B cell (primary cell): ENCODE measurements at regions not wholly inside any gene's neighbourhood (a gene's known extent, or its start where the extent isn't known, plus 50 kb on each side); places are given as distances from the start of the nearest gene placed in this dataset.

Source experiments
- ATAC-seq: fragments of 200-7000 bp; cut with Tn5 transposase; one replicate; pipeline ENCODE4 v1.10.0; 2021; ENCODE audit warnings: low read depth, mild to moderate bottlenecking, moderate number of reproducible peaks, moderate library complexity
- CTCF ChIA-PET: fragments of 350-600 bp; sonication (Branson Sonifier 250); formaldehyde crosslinking; loops from one replicate; lab custom pipeline; 2021; ENCODE audit warnings: antibody characterized with exemption, inconsistent platforms; lab: Charles Lee
- POLR2A ChIA-PET: fragments of 350-600 bp; sonication (Branson Sonifier 250); formaldehyde crosslinking; loops from one replicate; lab custom pipeline; 2021; ENCODE audit warnings: antibody characterized with exemption; lab: Charles Lee
- DNase-seq: peaks from one replicate; pipeline ENCODE4 v3.0.0; 2013
- H2AFZ ChIP-seq: 2 replicates; pipeline ENCODE4 v1.6.1; 2012; ENCODE audit warnings: mild to moderate bottlenecking, low read depth, low read length; ENCODE audit not compliant: insufficient read depth, poor library complexity, severe bottlenecking
- H3K27ac ChIP-seq, 2 donors: 1 replicate in 1 of 2; 2 replicates in 1 of 2; pipeline ENCODE4 v1.5.1; 2012 to 2013; ENCODE audit warnings: low read length in 2 of 2, mild to moderate bottlenecking in 2 of 2, moderate library complexity in 1 of 2
- H3K27me3 ChIP-seq, 4 experiments: fragments of 200-600 bp in 1 of 4; sonication (generic) in 1 of 4; replicated peaks in 1 of 4; 1 replicate in 2 of 4; 2 replicates in 2 of 4; pipeline versions ENCODE4 v1.6.1 to v1.7.0; 2013 to 2016; ENCODE audit warnings: low read length in 3 of 4, mild to moderate bottlenecking in 2 of 4, mixed read lengths in 1 of 4, moderate library complexity in 1 of 4; ENCODE audit not compliant: insufficient read depth in 4 of 4, control insufficient read depth in 3 of 4; ENCODE audit errors: control extremely low read depth in 1 of 4
- H3K36me3 ChIP-seq, 2 experiments: replicated peaks in 1 of 2; 1 replicate in 1 of 2; 2 replicates in 1 of 2; pipeline versions ENCODE4 v1.6.1 to v1.7.1; 2013; ENCODE audit warnings: low read length in 1 of 2; ENCODE audit not compliant: insufficient read depth in 2 of 2, control insufficient read depth in 1 of 2; ENCODE audit errors: control extremely low read depth in 1 of 2, extremely low read depth in 1 of 2
- H3K4me1 ChIP-seq, 2 donors: fragments of 200-600 bp in 1 of 2; sonication (generic) in 1 of 2; 1 replicate in 1 of 2; 2 replicates in 1 of 2; pipeline versions ENCODE4 v1.5.1 to v1.6.1; 2013 to 2017; ENCODE audit warnings: low read length in 2 of 2; ENCODE audit not compliant: control insufficient read depth in 2 of 2, insufficient read depth in 2 of 2
- H3K4me2 ChIP-seq: replicated peaks from 2 replicates; pipeline ENCODE3; 2012; ENCODE audit warnings: mild to moderate bottlenecking, low read depth, low read length; ENCODE audit not compliant: poor library complexity, severe bottlenecking
- H3K4me3 ChIP-seq, 5 experiments: fragments of 200-600 bp in 1 of 5; sonication (generic) in 1 of 5; 1 replicate in 3 of 5; 2 replicates in 2 of 5; pipeline versions ENCODE4 v1.5.1 to v1.7.0; 2011 to 2016; ENCODE audit warnings: low read length in 4 of 5, mild to moderate bottlenecking in 4 of 5, low read depth in 2 of 5, control low read depth in 1 of 5, moderate library complexity in 1 of 5; ENCODE audit not compliant: insufficient read depth in 1 of 5; ENCODE audit errors: control extremely low read depth in 1 of 5, extremely low read depth in 1 of 5
- H3K79me2 ChIP-seq: fragments of 200-600 bp; sonication (generic); one replicate; pipeline ENCODE4 v1.6.0; 2016; ENCODE audit warnings: low read length; ENCODE audit not compliant: control insufficient read depth, insufficient read depth
- H3K9ac ChIP-seq: fragments of 200-600 bp; sonication (generic); 2 replicates; pipeline ENCODE4 v1.6.1; 2017; ENCODE audit warnings: mild to moderate bottlenecking, low read length, moderate library complexity
- H3K9me3 ChIP-seq, 3 donors: one replicate each; pipeline versions ENCODE4 v1.6.1 to v1.7.1; 2013; ENCODE audit warnings: low read length in 2 of 3; ENCODE audit not compliant: control insufficient read depth in 2 of 3, insufficient read depth in 1 of 3; ENCODE audit errors: control extremely low read depth in 1 of 3
- H4K20me1 ChIP-seq: 2 replicates; pipeline ENCODE4 v1.6.0; 2012; ENCODE audit warnings: mild to moderate bottlenecking, low read length; ENCODE audit not compliant: insufficient read depth, control insufficient read depth, poor library complexity, severe bottlenecking
- H3K27ac Mint-ChIP-seq: one replicate; pipeline ENCODE4 v1.8.0; 2021; ENCODE audit warnings: mixed read lengths
- H3K27me3 Mint-ChIP-seq: one replicate; pipeline ENCODE4 v1.8.0; 2021; ENCODE audit warnings: mixed read lengths
- H3K4me1 Mint-ChIP-seq: one replicate; pipeline ENCODE4 v1.8.0; 2021; ENCODE audit warnings: mixed read lengths
- H3K4me3 Mint-ChIP-seq: one replicate; pipeline ENCODE4 v1.8.0; 2021; ENCODE audit warnings: mixed read lengths
- H3K9me3 Mint-ChIP-seq: one replicate; pipeline ENCODE4 v1.8.0; 2022; ENCODE audit warnings: mixed read lengths; ENCODE audit not compliant: insufficient read depth
- CTCF ChIP-seq: fragments of 200-600 bp; IDR thresholded peaks from one replicate; pipeline ENCODE4 v1.8.0; 2022; ENCODE audit warnings: antibody characterized with exemption, mild to moderate bottlenecking
- EZH2 ChIP-seq: IDR thresholded peaks from 2 replicates; pipeline ENCODE4 v1.6.1; 2012; ENCODE audit warnings: borderline replicate concordance, low read depth, mild to moderate bottlenecking, moderate library complexity, low read length; ENCODE audit not compliant: insufficient read depth, poor library complexity, severe bottlenecking
- WGBS: methylation state at CpG from one replicate; pipeline ENCODE4 v1.1.5; 2013; ENCODE audit warnings: missing lambda C conversion rate; ENCODE audit not compliant: insufficient coverage; 5-methylcytosine and 5-hydroxymethylcytosine counted together
- intact Hi-C: fragments of 100-400 bp; cut with micrococcal nuclease; formaldehyde crosslinking; loops from one replicate; pipeline ENCODE4 v1.10.0; 2022

- H4K20me1 ChIP-seq = no peaks in the 10 kb centered on the region
- H3K9ac ChIP-seq = no peak overlapping the region
- H2AFZ ChIP-seq = no peak overlapping the region
- peaks cover 0 to 6% (median 0%) of the 10 kb centered on the region in 3 donors for H3K9me3 ChIP-seq
- WGBS = 49% methylated on average over 4 of the region's 4 CpGs
- intact Hi-C loops = no loop called here
- no peak overlapping the region for H3K4me2 ChIP-seq
- DNase-seq (peak; percentile 2), ATAC-seq (no peak)
- H3K4me3 ChIP-seq = no peak overlapping the region
- no peaks in the 10 kb centered on the region for H3K27me3 ChIP-seq
- H3K27ac Mint-ChIP-seq = no peak overlapping the region
- POLR2A ChIA-PET = no interaction called here
- H3K4me3 Mint-ChIP-seq = no peak overlapping the region
- no peaks in the 10 kb centered on the region for H3K79me2 ChIP-seq
- H3K4me1 Mint-ChIP-seq = no peaks in the 10 kb centered on the region
- CTCF ChIA-PET = no interaction called here
- no peaks in the 10 kb centered on the region for H3K27me3 Mint-ChIP-seq
- no peaks in the 10 kb centered on the region for H3K4me1 ChIP-seq
- TF ChIP-seq EZH2 (no peak), CTCF (peak; percentile 18)
- H3K36me3 ChIP-seq = no peaks in the 10 kb centered on the region
- no peak overlapping the region for H3K27ac ChIP-seq
- H3K9me3 Mint-ChIP-seq = peaks cover 8% of the 10 kb centered on the region
Observed at GRCh38 chr3:20511863-20512505, 326.0 kb upstream of the SGO1 start.

- intact Hi-C loops = no loop called here
Observed at GRCh38 chr3:20510396-20510795, 324.4 kb upstream of the SGO1 start.

More at GRCh38 chr3:20510396-20510795, 324.4 kb upstream of the SGO1 start:
- DNase-seq (no peak), ATAC-seq (no peak)
- no peaks in the 10 kb centered on the region for H3K79me2 ChIP-seq
- ChIA-PET POLR2A (no interaction called here), CTCF (no interaction called here)
- Mint-ChIP-seq H3K4me1 (no peaks in the 10 kb centered on the region), H3K27ac (no peak overlapping the region), H3K27me3 (no peaks in the 10 kb centered on the region), H3K4me3 (no peak overlapping the region), H3K9me3 (peaks cover 10% of the 10 kb centered on the region)
- H3K9me3 ChIP-seq = peaks cover 0 to 6% (median 0%) of the 10 kb centered on the region in 3 donors
- H3K36me3 ChIP-seq = no peaks in the 10 kb centered on the region
- no peak overlapping the region for H2AFZ ChIP-seq
- H3K4me3 ChIP-seq = no peak overlapping the region
- H3K4me1 ChIP-seq = no peaks in the 10 kb centered on the region
- H3K9ac ChIP-seq = no peak overlapping the region
- H3K27ac ChIP-seq = no peak overlapping the region
- H3K4me2 ChIP-seq = no peak overlapping the region
- WGBS = no CpG with 5 or more reads among the region's 4 CpGs
- H3K27me3 ChIP-seq = no peaks in the 10 kb centered on the region
- no peaks in the 10 kb centered on the region for H4K20me1 ChIP-seq
- TF ChIP-seq EZH2 = no peak
- TF ChIP-seq CTCF = no peak
